22Rv1 (cell line): ENCODE measurements at regions not wholly inside any gene's neighbourhood (a gene's known extent, or its start where the extent isn't known, plus 50 kb on each side); places are given as distances from the start of the nearest gene placed in this dataset.

Source experiments
- ZFX ChIP-seq: fragments of 450-650 bp; IDR thresholded peaks from 2 replicates; pipeline ENCODE4 v1.6.1; 2017; ENCODE audit warnings: antibody characterized with exemption, borderline replicate concordance
- TF ChIP-seq, protein P1 (sequence below): fragments of 450-650 bp; IDR thresholded peaks from 2 replicates; pipeline ENCODE4 v1.5.1; 2017; ENCODE audit warnings: mild to moderate bottlenecking

DNA sequence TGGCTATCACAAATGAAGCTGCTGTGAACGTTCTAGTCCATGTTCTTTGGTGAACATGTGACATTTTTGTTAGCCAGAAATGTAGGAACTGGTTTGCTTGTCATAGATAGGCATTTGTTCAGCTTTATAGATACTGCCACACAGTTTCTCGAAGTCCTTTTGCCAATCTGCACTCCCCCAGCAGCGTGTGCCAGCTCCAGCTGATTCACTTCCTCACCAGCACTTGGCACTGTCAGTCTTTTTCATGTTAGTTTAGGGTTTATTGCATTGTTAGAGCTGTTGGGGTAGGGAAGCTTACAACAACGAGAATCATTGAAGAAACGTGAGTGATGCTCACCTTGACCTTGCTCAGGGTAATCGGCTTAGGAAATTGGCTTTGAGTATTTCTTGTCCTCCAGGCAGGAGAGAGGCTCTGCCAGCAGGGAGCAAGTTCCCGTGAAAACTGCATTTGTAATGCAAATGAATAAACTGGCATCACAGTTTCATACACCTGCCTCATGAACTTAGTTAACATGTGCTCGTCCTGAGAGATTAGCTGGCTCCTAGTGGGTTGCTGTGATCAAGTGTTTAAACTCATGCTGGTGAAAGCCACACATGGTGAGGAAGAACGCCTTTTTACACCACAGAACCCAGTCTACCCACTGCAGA is 83.9 kb downstream of the ING1 start:
- TF ChIP-seq, protein P1, sequence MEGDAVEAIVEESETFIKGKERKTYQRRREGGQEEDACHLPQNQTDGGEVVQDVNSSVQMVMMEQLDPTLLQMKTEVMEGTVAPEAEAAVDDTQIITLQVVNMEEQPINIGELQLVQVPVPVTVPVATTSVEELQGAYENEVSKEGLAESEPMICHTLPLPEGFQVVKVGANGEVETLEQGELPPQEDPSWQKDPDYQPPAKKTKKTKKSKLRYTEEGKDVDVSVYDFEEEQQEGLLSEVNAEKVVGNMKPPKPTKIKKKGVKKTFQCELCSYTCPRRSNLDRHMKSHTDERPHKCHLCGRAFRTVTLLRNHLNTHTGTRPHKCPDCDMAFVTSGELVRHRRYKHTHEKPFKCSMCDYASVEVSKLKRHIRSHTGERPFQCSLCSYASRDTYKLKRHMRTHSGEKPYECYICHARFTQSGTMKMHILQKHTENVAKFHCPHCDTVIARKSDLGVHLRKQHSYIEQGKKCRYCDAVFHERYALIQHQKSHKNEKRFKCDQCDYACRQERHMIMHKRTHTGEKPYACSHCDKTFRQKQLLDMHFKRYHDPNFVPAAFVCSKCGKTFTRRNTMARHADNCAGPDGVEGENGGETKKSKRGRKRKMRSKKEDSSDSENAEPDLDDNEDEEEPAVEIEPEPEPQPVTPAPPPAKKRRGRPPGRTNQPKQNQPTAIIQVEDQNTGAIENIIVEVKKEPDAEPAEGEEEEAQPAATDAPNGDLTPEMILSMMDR: no peak
- no peak for TF ChIP-seq ZFX
